ENCODE measurements at regions not wholly inside any gene's neighbourhood (a gene's known extent, or its start where the extent isn't known, plus 50 kb on each side); places are given as distances from the start of the nearest gene placed in this dataset.
"Not testable (repeated sequence)": the region's sequence is repeated elsewhere in the genome, so short reads cannot be mapped to it uniquely, and the experiment has no call there.

DNA sequence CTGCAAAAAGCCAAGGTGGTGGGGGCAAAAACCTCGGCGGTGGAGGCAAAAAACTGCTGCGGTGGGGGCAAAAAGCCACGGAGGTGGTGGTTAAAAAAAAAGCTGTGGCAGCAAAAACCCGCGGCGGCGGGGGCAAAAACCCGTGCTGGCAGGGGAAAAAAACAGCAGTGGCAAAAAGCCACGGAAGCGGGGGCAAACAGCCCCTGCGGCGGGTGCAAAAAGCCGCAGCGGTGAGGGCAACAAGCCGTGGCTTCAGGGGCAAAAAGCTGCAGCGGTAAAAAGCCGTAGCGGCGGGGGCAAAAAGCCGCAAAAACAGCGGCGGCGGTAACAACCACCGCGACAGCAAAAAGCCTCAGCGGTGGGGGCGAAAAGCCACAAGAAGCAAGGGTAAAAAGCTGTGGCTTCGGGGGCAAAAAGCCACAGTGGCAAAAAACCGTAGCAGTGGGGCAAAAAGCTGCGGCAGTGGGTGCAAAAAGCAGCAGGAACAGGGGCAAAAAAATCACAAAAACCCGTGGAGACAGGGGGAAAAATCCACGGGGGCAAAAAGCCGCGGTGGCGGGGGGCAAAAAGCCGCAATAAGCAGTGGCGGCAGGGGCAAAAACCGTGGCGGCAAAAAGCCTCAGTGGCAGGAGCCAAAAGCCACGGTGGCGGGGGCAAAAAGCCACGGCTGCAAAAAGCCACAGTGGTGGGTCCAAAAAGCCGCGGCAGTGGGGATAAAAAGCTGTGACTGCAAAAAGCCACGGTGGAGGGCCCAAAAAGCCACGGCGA is 193.7 kb downstream of the SHCBP1 start:
- Mint-ChIP-seq H3K4me1 (ENCODE audit: low read depth, unreplicated experiment) (no peaks in the 10 kb centered on the region), H3K27me3 (ENCODE audit: insufficient read depth, unreplicated experiment) (no peaks in the 10 kb centered on the region), H3K27ac (ENCODE audit: unreplicated experiment) (no peak overlapping the region), H3K9me3 (ENCODE audit: unreplicated experiment) (peaks cover 10% of the 10 kb centered on the region), H3K4me3 (ENCODE audit: unreplicated experiment) (no peak overlapping the region), H3K36me3 (ENCODE audit: insufficient read depth, unreplicated experiment) (no peaks in the 10 kb centered on the region)
- no peak for DNase-seq
- BruUV-seq (replicated peaks), result no TSS peak
- TF ChIP-seq, protein P1, sequence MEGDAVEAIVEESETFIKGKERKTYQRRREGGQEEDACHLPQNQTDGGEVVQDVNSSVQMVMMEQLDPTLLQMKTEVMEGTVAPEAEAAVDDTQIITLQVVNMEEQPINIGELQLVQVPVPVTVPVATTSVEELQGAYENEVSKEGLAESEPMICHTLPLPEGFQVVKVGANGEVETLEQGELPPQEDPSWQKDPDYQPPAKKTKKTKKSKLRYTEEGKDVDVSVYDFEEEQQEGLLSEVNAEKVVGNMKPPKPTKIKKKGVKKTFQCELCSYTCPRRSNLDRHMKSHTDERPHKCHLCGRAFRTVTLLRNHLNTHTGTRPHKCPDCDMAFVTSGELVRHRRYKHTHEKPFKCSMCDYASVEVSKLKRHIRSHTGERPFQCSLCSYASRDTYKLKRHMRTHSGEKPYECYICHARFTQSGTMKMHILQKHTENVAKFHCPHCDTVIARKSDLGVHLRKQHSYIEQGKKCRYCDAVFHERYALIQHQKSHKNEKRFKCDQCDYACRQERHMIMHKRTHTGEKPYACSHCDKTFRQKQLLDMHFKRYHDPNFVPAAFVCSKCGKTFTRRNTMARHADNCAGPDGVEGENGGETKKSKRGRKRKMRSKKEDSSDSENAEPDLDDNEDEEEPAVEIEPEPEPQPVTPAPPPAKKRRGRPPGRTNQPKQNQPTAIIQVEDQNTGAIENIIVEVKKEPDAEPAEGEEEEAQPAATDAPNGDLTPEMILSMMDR (IDR thresholded peaks at IDR 0.05; ENCODE audit: insufficient read depth in 1 of 2, low read depth in 1 of 2, low read length in 1 of 2, severe bottlenecking in 1 of 2, unreplicated experiment in 1 of 2), result no peak
- Histone ChIP-seq H3K4me3 (ENCODE audit: low read depth, low read length) (no peak overlapping the region), H3K36me3 (ENCODE audit: control insufficient read depth, insufficient read depth, low read length) (no peaks in the 10 kb centered on the region), H3K9me3 (no peaks in the 10 kb centered on the region), H3K4me1 (no peaks in the 10 kb centered on the region), H3K27me3 (replicated peaks; ENCODE audit: control insufficient read depth, insufficient read depth, low read length) (no peaks in the 10 kb centered on the region)
- ChIA-PET POLR2A (no interaction called here), CTCF (no interaction called here)
- intact Hi-C loops (cut with micrococcal nuclease; ENCODE audit: unreplicated experiment), result no loop called here

DNA sequence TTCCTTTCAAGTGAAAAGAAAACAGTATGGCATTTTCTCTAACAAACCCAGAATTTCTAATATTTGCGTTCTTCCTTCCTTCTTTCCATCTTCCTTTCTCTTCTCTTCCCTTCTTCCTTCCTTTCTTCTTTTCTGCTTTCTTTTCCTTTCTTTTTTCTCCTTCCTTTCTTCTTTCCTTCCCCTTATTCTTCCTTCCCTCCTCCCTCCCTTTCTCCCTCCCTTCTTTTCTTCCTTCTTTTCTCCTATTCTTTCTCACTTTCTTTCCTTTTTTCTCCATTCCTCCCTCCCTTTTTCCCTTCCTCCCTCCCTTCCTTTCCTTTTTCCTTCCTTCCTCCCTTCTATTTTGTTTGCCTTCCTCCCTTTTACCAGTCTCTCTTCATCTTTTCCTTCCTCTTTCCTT is 194.8 kb downstream of the SHCBP1 start:
- Histone ChIP-seq H3K27me3 (replicated peaks; ENCODE audit: control insufficient read depth, insufficient read depth, low read length) (no peaks in the 10 kb centered on the region), H3K4me1 (no peaks in the 10 kb centered on the region), H3K9me3 (no peaks in the 10 kb centered on the region), H3K36me3 (ENCODE audit: control insufficient read depth, insufficient read depth, low read length) (no peaks in the 10 kb centered on the region), H3K4me3 (ENCODE audit: low read depth, low read length) (no peak overlapping the region)
- intact Hi-C loops (cut with micrococcal nuclease; ENCODE audit: unreplicated experiment), result no loop called here
- TF ChIP-seq, protein P1 (IDR thresholded peaks at IDR 0.05; ENCODE audit: insufficient read depth in 1 of 2, low read depth in 1 of 2, low read length in 1 of 2, severe bottlenecking in 1 of 2, unreplicated experiment in 1 of 2), result no peak
- DNase-seq, result no peak
- ChIA-PET POLR2A (no interaction called here), CTCF (no interaction called here)
- H3K4me3 Mint-ChIP-seq (ENCODE audit: unreplicated experiment), result no peak overlapping the region
- peaks cover 11% of the 10 kb centered on the region for H3K9me3 Mint-ChIP-seq (ENCODE audit: unreplicated experiment)
- no peaks in the 10 kb centered on the region for H3K36me3 Mint-ChIP-seq (ENCODE audit: insufficient read depth, unreplicated experiment)
- no peaks in the 10 kb centered on the region for H3K27me3 Mint-ChIP-seq (ENCODE audit: insufficient read depth, unreplicated experiment)
- no peaks in the 10 kb centered on the region for H3K4me1 Mint-ChIP-seq (ENCODE audit: low read depth, unreplicated experiment)
- H3K27ac Mint-ChIP-seq (ENCODE audit: unreplicated experiment), result no peak overlapping the region
- no TSS peak for BruUV-seq (replicated peaks)

DNA sequence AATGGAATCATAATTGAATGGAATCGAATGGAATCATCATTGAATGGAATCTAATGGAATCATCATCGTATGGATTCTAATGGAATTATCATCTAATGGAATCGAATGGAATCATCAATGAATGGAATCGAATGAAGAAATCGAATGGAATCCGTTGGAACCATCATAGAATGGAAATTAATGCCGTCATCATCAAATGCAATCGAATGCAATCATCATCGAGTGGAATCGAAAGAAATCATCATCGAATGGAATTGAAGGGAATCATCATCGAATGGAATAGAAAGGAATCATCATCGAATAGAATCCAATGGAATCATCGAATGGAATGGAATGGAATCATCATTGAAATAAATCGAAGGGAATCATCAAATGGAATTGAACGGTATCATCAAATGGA is 217.2 kb downstream of the SHCBP1 start:
- BruUV-seq (replicated peaks), result no TSS peak
- intact Hi-C loops (cut with micrococcal nuclease; ENCODE audit: unreplicated experiment), result no loop called here
- TF ChIP-seq, protein P1 (IDR thresholded peaks at IDR 0.05; ENCODE audit: insufficient read depth in 1 of 2, low read depth in 1 of 2, low read length in 1 of 2, severe bottlenecking in 1 of 2, unreplicated experiment in 1 of 2), result no peak
- CTCF ChIA-PET, result no interaction called here
- DNase-seq, result no peak
- Histone ChIP-seq H3K27me3 (replicated peaks; ENCODE audit: control insufficient read depth, insufficient read depth, low read length) (no peaks in the 10 kb centered on the region), H3K4me1 (no peaks in the 10 kb centered on the region), H3K36me3 (ENCODE audit: control insufficient read depth, insufficient read depth, low read length) (no peaks in the 10 kb centered on the region), H3K9me3 (no peaks in the 10 kb centered on the region), H3K4me3 (ENCODE audit: low read depth, low read length) (no peak overlapping the region)
- Mint-ChIP-seq H3K27me3 (ENCODE audit: insufficient read depth, unreplicated experiment) (no peaks in the 10 kb centered on the region), H3K36me3 (ENCODE audit: insufficient read depth, unreplicated experiment) (no peaks in the 10 kb centered on the region), H3K27ac (ENCODE audit: unreplicated experiment) (no peak overlapping the region), H3K9me3 (ENCODE audit: unreplicated experiment) (peaks cover 9% of the 10 kb centered on the region), H3K4me3 (ENCODE audit: unreplicated experiment) (no peak overlapping the region), H3K4me1 (ENCODE audit: low read depth, unreplicated experiment) (no peaks in the 10 kb centered on the region)
- POLR2A ChIA-PET, result no interaction called here

DNA sequence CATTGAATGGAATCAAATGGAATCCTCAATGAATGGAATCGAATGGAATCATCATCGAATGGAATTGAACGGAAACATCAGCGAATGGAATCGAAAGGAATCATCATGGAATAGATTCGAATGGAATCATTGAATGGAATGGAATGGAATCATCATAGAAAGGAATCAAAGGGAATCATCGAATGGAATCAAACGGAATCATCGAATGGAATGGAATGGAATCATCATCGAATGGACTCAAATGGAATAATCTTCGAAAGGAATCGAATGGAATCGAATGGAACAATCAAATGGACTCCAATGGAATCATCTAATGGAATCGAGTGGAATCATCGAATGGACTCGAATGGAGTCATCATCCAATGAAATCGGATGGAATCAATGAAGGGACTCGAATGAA is 222.6 kb downstream of the SHCBP1 start:
- H3K4me3 Mint-ChIP-seq (ENCODE audit: unreplicated experiment); H3K4me1 Mint-ChIP-seq (ENCODE audit: low read depth, unreplicated experiment); BruUV-seq (replicated peaks); H3K27ac Mint-ChIP-seq (ENCODE audit: unreplicated experiment); H3K9me3 ChIP-seq; POLR2A ChIA-PET; intact Hi-C loops (cut with micrococcal nuclease; ENCODE audit: unreplicated experiment); H3K27me3 Mint-ChIP-seq (ENCODE audit: insufficient read depth, unreplicated experiment); H3K36me3 Mint-ChIP-seq (ENCODE audit: insufficient read depth, unreplicated experiment); H3K4me3 ChIP-seq (ENCODE audit: low read depth, low read length); CTCF ChIA-PET; H3K27me3 ChIP-seq (replicated peaks; ENCODE audit: control insufficient read depth, insufficient read depth, low read length); H3K36me3 ChIP-seq (ENCODE audit: control insufficient read depth, insufficient read depth, low read length); H3K4me1 ChIP-seq; H3K9me3 Mint-ChIP-seq (ENCODE audit: unreplicated experiment): not testable (repeated sequence)
- DNase-seq, result peak in 1 of 2 experiments; percentile 38

DNA sequence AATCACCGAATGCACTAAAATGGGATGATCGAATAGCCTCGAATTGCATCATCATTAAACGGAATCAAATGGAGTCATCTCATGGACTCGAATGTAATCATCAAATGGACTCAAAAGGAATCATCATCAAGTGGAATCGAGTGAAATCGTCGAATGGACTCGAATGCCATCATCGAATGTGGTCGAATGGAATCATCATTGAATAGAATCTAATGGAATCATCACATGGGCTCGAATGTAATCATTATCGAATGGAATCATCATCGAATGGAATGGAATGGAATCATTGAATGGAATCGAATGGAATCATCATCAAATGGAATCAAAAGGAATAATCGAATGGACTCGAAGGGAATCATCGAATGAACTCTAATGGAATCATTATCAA is 224.3 kb downstream of the SHCBP1 start:
- H3K9me3 ChIP-seq; intact Hi-C loops (cut with micrococcal nuclease; ENCODE audit: unreplicated experiment); H3K36me3 ChIP-seq (ENCODE audit: control insufficient read depth, insufficient read depth, low read length); H3K36me3 Mint-ChIP-seq (ENCODE audit: insufficient read depth, unreplicated experiment); H3K4me3 ChIP-seq (ENCODE audit: low read depth, low read length); BruUV-seq (replicated peaks); H3K4me1 Mint-ChIP-seq (ENCODE audit: low read depth, unreplicated experiment); H3K27me3 Mint-ChIP-seq (ENCODE audit: insufficient read depth, unreplicated experiment); H3K4me3 Mint-ChIP-seq (ENCODE audit: unreplicated experiment); H3K9me3 Mint-ChIP-seq (ENCODE audit: unreplicated experiment); DNase-seq; H3K4me1 ChIP-seq; H3K27me3 ChIP-seq (replicated peaks; ENCODE audit: control insufficient read depth, insufficient read depth, low read length); CTCF ChIA-PET; POLR2A ChIA-PET; H3K27ac Mint-ChIP-seq (ENCODE audit: unreplicated experiment): not testable (repeated sequence)
